ENCODE measurements at regions not wholly inside any gene's neighbourhood (a gene's known extent, or its start where the extent isn't known, plus 50 kb on each side); places are given as distances from the start of the nearest gene placed in this dataset.

DNA sequence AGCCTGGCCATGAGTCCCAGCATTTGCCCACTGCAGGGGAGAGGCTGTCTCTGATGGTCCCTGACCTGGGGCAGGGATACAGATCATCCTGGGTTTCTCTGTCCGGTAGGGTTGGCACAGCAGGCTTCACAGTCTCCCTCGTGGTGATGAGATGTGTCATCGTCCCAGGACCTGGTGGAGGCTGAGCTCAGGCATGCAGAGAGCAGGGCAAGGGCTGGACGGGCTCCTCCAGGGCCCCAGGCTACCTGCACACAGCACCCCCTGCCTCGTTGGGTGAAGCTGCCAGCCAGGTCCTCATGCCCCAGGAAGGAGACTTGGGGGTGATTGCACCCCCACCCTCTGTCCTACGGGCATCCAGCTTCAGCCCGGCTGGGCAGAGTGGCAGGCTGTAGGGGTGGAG is 155.8 kb upstream of the GSE1 start:
- no peak overlapping the region for H3K4me3 ChIP-seq
- H3K27me3 ChIP-seq = no peaks in the 10 kb centered on the region
- intact Hi-C loops (cut with DNase I; ENCODE audit: low total_unique reads) = no loop called here
- peaks cover 19 to 40% of the 10 kb centered on the region in 2 donors for H3K4me1 ChIP-seq
- TF ChIP-seq, protein P1, sequence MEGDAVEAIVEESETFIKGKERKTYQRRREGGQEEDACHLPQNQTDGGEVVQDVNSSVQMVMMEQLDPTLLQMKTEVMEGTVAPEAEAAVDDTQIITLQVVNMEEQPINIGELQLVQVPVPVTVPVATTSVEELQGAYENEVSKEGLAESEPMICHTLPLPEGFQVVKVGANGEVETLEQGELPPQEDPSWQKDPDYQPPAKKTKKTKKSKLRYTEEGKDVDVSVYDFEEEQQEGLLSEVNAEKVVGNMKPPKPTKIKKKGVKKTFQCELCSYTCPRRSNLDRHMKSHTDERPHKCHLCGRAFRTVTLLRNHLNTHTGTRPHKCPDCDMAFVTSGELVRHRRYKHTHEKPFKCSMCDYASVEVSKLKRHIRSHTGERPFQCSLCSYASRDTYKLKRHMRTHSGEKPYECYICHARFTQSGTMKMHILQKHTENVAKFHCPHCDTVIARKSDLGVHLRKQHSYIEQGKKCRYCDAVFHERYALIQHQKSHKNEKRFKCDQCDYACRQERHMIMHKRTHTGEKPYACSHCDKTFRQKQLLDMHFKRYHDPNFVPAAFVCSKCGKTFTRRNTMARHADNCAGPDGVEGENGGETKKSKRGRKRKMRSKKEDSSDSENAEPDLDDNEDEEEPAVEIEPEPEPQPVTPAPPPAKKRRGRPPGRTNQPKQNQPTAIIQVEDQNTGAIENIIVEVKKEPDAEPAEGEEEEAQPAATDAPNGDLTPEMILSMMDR (IDR thresholded peaks at IDR 0.05) = no peak
- no peak for TF ChIP-seq POLR2A (IDR thresholded peaks at IDR 0.05)
- H3K27ac ChIP-seq = peak overlapping the region in 1 of 2 donors; percentile 79
- no peaks in the 10 kb centered on the region for H3K36me3 ChIP-seq
- H3K9me3 ChIP-seq = no peaks in the 10 kb centered on the region
- DNase-seq = no peak

DNA sequence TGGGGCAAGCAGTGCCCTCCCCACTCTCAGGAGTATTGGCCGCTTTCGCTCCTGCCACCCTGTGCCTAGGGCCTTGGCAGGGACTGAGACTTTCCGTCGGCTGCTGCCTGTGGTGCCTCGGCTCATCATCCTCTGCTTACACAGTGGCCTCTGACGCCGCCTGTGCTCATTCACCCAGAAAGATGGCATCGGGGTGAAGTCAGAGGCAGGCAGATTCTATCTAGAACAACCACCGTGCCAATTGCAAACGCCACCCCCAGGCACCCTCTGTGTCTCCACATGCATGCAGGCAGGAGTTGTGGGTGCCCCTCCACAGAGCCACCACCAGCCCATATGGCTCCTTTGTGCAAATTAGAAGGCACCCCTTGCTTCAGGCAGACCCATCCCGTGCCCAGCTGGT is 154.2 kb upstream of the GSE1 start:
- TF ChIP-seq POLR2A (IDR thresholded peaks at IDR 0.05) = no peak
- TF ChIP-seq, protein P1 (IDR thresholded peaks at IDR 0.05) = no peak
- Histone ChIP-seq H3K4me1 (peaks cover 19 to 49% of the 10 kb centered on the region in 2 donors), H3K27me3 (no peaks in the 10 kb centered on the region), H3K4me3 (no peak overlapping the region), H3K9me3 (no peaks in the 10 kb centered on the region), H3K27ac (peak overlapping the region; percentile 57 to 79), H3K36me3 (no peaks in the 10 kb centered on the region)
- DNase-seq = no peak
- intact Hi-C loops (cut with DNase I; ENCODE audit: low total_unique reads) = no loop called here

DNA sequence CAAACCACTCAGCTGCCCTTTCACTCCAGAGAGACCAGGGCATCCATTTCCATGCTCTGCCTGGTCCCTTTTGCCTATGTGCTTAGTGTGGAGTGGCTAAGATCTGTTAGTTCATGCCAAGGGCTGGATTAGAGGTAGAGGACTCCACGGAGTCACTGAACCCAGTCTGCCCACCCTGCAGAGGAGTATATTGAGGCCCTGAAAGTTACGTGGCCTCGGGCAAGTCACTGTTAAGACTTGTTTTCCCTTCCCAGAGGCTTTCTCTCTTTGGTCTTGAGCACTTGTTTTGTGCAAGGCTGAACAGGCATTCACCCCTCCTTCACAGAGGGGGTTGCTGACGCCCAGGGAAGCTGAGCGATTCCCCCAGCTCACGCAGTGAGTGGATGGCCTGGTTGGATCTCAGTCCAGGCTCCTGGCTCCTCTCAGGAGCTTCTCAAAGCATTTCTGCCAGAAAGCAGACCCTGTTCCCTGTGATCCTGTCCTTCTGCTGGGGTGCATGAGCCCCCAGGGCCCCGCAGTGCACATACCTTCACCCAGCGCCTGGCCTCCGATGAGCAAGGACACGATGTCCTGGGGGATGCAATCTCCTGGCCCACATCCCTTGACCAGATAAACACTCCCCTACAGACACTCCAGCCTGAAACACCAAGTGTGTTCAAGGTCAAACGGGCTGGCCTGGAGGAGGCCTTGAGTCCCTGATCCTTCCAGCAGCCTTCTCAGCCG is 153.4 kb upstream of the GSE1 start:
- H3K4me3 ChIP-seq = no peak overlapping the region
- H3K9me3 ChIP-seq = no peaks in the 10 kb centered on the region
- peak overlapping the region; percentile 57 to 79 for H3K27ac ChIP-seq
- no peaks in the 10 kb centered on the region for H3K36me3 ChIP-seq
- TF ChIP-seq POLR2A (IDR thresholded peaks at IDR 0.05) = no peak
- no peaks in the 10 kb centered on the region for H3K27me3 ChIP-seq
- intact Hi-C loops (cut with DNase I; ENCODE audit: low total_unique reads) = no loop called here
- DNase-seq = peak; percentile 87 to 90
- H3K4me1 ChIP-seq = peaks cover 19 to 55% of the 10 kb centered on the region in 2 donors

DNA sequence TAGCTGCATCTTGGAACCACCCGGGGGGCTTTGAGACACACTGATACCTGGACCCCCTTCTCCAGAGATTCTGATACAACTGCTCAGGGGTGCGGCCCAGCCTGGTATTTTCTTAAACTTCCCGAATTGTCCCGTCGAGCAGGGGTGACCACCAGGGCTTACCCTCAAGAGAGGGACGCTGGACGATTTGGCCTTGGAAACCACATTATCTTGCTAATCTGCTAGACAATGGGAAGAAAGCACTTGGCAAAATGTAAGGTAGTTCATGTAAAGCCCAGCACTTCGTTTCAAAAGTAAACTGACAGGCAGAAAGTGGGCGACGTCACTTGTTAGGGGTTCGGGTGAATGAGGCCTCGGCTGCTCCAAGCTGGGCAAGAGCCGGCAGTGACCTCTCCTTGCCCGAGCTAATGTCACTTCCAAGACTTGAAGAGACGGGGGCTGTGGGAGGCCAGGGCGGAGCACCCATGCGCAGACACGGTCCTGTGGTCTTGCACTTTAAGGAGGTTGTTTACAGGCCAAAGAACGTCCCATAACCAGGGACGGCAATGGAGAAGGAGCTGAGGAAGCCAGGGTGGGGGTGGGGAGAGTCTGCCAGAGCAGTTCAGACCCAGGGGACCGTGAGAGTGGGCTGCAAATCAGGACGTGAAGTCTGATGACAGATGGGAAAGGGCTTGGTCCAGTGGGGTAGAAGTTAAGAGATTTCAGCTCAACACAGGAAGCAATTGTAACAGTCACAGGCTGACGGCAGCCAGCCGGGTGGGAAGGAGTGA is 152.7 kb upstream of the GSE1 start:
- H3K36me3 ChIP-seq = no peaks in the 10 kb centered on the region
- peak in 1 of 2 donors; percentile 52 for DNase-seq
- H3K4me1 ChIP-seq = peaks cover 19 to 52% of the 10 kb centered on the region in 2 donors
- no peak for TF ChIP-seq POLR2A (IDR thresholded peaks at IDR 0.05)
- TF ChIP-seq, protein P1 (IDR thresholded peaks at IDR 0.05) = no peak
- intact Hi-C loops (cut with DNase I; ENCODE audit: low total_unique reads) = no loop called here
- no peaks in the 10 kb centered on the region for H3K27me3 ChIP-seq
- H3K4me3 ChIP-seq = no peak overlapping the region
- no peaks in the 10 kb centered on the region for H3K9me3 ChIP-seq
- peak overlapping the region; percentile 57 to 79 for H3K27ac ChIP-seq

DNA sequence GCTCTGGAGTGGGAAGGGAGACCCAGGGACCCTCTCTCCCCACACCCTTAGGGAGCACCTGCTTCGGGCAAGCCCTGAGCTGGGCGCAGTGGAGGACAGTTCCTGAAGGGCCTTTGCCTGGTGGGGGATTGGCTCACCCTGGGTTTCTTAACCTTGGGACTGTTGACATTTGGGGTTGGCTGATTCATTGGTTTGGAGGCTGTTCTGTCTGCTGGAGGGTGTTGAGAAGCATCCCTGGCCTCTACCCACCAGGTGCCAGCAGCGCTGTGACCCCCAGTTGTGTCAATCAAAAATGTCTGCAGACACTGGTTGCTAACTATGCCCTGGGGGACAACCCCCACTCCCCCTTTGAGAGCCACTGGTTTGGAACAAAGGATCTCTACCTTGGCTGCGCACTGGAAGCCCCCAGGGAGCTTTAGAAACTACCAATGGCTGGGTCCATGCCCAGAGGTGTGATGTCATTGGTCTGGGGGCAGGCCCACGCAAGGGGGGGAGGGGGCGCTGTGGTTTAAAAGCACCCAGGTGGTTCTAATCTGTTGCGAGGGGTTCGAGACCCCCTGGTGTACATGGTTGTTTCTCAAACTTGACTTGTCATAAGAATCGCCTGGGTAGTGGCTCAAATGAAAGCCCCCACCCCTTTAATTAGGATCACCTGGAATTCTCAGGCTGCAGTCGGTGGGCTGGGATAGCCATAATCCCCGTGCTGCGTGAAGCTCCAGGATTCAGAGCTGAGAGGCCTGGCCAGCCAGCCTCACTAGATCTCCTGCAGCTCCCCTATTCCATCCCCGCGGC is 151.9 kb upstream of the GSE1 start:
- Histone ChIP-seq H3K9me3 (no peaks in the 10 kb centered on the region), H3K4me1 (peaks cover 14 to 49% of the 10 kb centered on the region in 2 donors), H3K36me3 (no peaks in the 10 kb centered on the region), H3K27me3 (no peaks in the 10 kb centered on the region), H3K4me3 (peak overlapping the region in 1 of 2 donors; percentile 38), H3K27ac (peak overlapping the region; percentile 57 to 79)
- intact Hi-C loops (cut with DNase I; ENCODE audit: low total_unique reads) = no loop called here
- peak; percentile 67 to 75 for DNase-seq
- TF ChIP-seq, protein P1 (IDR thresholded peaks at IDR 0.05) = no peak
- no peak for TF ChIP-seq POLR2A (IDR thresholded peaks at IDR 0.05)

All from uterus (tissue), 3 donors.